HG03108 (cell line): ENCODE measurements at regions not wholly inside any gene's neighbourhood (a gene's known extent, or its start where the extent isn't known, plus 50 kb on each side); places are given as distances from the start of the nearest gene placed in this dataset.
A peak's percentile ranks its signal among the peaks of the same experiment; 100 is the strongest.
"Not testable (repeated sequence)": the region's sequence is repeated elsewhere in the genome, so short reads cannot be mapped to it uniquely, and the experiment has no call there.

Experiments used
- ATAC-seq: cut with Tn5 transposase; IDR thresholded peaks from one replicate; pipeline ENCODE4 v1.9.1; 2021; ENCODE audit warnings: moderate library complexity; ENCODE audit not compliant: unreplicated experiment

DNA sequence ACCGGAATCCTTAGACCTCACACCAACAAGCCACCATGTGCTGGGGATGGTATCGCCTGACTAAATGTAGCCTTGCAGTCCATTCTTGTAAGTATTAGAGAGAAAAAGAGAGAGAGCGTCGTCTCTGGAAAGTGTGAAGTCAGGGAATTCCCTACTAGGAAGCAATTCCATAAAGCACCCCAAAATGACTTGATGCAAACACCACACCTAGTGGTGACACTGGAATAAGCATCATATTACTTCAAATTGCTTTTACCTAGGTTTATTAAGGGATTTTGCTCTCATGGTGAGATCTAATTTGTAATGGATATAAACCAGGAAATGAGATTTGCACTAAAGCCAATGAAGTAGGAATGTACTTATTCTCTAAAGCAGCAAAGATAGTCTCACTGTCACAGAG, 111.4 kb upstream of the METTL9 start:
- not testable (repeated sequence) for ATAC-seq

DNA sequence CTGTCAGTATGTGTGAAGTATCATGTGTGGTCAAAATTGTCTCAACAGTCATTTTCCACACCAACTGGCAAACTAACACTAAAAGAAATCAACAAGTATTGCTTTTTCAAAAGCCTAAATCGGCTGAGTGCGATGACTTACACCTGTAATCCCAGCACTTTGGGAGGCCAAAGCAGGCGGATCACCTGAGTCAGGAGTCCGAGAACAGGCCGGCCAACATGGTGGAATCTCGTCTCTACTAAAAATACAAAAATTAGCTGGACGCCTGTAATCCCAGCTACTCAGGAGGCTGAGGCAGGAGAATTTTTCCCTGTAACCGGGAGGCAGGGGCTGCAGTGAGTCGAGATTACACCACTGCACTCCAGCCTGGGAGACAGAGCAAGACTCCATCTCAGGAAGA, 100.3 kb upstream of the METTL9 start:
- ATAC-seq: not testable (repeated sequence)

DNA sequence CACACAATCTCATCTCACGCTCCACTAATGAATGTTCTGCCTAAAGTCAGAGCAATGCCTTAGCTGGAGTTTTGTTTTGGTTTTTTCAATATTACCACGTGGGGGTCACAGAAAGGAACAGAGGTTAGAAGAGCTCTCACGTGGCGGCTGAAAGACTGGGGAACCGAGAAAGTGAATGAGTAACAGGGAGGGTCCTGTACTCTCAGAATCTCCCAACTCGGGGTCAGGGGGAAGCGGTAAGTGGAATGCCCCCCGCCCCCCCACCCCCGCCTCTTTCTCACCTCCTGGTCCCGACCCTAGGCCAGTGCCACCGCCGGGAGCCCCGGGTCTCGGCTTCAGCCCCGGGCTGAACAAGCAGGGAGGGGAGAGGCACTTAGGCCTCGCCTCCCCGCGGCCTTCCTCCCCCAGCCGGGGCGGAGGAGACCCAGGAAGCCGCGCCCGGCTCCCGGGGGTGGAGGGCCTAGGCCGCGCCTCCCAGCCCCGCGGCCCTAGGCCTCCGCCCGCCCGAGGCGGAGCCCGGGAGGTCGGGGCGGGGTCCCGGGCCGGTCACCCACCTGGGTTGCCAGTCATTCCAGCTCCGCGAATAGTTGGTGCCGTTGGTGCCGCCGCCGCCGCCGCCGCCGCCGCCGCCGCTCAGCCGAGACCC, 98.0 kb upstream of the METTL9 start:
- ATAC-seq: peak; percentile 29

DNA sequence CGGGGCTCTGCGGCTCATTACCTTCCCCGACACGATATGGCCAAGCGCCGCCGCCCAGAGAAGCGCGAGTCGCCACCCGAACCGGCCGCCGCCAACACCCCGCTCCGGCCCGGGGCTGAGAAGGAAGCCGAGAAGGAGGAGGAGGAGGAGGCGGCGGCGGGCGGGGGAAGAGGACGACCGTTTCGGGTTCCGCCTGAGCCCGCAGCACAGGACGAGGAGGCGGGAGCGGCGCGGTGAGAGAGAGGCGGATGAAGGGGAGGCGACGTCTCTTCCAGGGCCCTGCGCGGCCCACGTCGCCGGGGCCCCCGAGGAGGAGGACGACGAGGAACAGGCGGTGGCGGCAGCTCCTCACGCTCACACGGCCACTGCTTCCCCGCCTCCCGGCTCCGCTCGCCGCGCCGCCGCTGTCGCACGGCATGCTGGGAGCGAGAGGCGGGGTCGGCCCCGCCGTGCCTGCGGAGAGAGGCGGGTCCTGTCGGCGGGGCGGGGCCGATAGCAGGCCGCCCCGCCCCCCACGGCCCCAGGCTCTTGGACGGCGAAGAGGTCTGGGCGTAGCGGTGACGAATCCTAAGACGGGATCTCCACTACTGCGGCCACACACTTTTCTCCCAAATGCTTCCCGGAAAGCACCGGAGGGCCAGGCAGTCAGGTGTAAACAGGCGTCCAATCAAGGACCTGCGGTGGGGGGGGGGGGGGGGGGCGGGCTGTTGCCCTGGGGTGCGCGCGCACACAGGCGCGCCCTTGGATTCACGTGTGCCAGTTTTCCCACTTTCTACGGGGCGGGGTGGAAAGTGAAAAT, 97.3 kb upstream of the METTL9 start:
- ATAC-seq: peak; percentile 68

DNA sequence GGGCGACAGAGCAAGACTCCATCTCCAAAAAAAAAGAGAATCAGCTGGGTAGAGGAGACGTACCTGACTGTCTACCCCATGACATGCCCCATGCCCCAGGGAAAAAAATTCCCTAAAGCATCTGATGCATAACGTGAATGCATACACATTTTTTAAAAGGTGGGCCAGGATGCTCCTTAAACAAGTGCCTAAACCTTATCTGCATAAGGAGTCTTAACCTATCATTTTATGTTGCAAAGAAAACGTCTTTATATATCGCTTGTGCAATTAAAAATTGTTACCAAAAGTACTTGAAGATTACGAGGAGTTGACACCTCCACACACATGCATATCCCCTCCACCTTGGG, 95.8 kb upstream of the METTL9 start:
- ATAC-seq: not testable (repeated sequence)

DNA sequence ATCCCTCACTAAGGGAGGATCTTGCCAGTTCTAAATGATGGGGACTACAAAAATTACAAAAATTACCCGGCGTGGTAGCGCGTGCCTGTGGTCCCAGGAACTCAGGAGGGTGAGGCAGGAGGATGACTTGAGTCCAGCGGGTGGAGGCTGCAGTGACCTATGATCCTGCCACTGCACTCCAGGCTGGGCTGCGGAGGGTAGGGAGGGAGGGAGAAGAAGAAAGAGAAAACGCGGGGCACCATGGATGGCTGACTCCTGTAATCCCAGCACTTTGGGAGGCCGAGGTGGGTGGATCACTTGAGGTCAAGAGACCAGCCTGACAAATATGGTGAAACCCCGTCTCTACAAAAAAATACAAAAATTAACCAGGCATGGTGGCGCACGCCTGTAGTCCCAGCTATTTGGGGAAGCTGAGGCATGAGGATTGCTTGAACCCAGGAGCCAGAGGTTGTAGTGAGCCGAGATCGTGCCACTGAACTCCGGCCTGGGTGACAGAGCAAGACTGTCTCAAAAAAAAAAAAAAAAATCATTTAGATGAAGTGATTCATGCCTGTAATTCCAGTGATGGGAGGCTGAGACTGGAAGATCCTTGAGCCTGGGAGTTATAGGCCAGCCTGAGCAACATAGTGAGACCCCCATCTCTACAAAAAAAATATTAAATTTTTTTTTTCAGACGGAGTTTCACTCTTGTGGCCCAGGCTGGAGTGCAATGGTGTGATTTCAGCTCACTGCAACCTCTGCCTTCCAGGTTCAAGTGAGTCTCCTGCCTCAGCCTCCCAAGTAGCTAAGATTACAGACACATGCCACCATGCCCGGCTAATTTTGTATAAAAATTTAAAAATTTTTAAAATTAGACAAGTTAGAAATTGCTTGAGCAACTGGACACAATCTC, 95.2 kb upstream of the METTL9 start:
- ATAC-seq: not testable (repeated sequence)

DNA sequence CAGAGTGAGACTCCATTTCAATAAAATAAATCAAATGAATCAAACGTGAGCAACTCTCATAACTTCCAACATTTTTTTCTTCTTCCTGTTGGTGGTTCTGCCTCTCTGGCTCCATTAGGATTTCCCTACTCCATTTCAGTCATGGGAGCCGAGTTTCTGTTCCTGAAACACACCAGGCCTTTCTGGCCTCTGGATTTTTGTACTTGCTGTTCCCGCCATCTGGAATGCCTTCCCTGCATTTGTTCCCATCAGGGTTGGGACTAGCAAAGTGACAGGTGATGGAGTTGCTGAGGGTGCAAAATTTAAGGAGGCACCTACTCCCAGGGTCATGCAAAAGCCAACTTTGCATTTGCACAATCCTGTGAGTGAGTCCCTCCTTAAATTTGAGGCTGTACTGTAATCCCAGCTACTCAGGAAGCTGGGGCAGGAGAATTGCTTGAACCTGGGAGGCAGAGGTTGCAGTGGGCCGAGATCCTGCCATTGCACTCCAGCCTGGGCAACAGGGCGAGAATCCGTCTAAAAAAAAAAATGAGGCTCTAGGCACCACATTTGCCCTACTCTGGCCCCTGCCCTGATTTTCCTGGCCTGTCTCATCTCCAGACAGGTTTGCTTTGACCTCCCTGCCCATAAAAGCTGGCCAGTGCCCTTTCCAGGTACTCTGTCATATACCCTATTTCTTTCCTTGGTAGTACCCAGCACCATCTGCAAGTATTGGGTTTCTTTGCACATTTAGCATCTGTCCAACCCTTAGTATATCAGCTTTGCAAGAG, 93.4 kb upstream of the METTL9 start:
- ATAC-seq: not testable (repeated sequence)

DNA sequence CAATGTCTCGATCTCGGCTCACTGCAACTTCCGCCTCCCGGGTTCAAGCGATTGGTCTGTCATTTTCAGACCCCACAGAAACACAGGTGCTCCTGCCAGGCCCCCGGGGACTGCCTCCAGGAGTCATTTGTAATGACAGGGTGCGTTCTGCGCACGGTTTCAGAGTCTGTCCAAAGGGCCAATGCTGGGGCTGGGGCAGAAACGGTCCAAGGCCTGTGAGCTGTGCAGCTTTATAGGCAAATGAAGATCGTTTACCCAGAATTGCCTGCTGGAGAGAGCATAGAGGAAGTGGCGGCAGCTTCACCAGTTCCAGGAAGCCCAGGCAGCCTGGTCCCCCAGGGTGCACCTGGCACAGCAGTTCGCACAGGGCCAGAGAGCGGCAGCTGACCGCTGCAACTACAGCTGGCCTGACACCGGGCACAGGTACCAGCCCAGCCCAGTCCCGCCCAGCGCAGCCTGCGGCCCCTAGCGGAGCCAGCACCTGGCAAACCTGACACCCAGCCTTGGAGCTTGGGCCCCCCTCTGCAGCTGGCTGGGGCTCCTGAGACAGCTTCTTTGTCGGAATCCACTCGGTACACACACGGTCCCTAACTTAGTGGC, 92.4 kb upstream of the METTL9 start:
- peak; percentile 47 for ATAC-seq

DNA sequence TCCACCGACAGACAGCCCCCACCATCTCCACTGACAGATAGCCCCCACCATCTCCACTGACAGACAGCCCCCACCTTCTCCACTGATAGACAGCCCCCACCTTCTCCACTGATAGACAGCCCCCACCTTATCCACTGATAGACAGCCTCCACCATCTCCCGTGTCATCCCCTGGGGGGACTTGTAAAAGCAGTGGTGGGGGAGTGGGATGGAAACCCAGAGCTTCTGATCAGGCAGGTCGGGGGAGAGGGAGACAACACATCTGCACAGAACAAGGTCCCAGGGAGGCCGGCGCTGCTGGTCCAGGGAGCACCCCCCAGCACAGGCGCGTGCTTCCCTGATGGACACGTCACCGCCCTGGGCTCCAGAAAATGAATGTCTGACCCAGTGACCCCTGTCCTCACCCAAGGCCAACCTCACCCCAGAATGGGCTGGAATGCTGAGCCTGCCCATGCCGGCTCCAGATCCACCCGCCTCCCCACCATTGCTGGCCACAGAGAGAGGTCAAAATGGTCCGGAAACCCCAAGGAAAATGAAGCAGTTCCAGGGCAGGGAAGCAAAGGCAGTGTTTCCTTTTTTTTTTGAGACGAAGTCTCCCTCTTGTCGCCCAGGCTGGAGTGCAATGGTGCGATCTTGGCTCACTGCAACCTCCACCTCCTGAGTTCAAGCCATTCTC, 91.6 kb upstream of the METTL9 start:
- not testable (repeated sequence) for ATAC-seq

DNA sequence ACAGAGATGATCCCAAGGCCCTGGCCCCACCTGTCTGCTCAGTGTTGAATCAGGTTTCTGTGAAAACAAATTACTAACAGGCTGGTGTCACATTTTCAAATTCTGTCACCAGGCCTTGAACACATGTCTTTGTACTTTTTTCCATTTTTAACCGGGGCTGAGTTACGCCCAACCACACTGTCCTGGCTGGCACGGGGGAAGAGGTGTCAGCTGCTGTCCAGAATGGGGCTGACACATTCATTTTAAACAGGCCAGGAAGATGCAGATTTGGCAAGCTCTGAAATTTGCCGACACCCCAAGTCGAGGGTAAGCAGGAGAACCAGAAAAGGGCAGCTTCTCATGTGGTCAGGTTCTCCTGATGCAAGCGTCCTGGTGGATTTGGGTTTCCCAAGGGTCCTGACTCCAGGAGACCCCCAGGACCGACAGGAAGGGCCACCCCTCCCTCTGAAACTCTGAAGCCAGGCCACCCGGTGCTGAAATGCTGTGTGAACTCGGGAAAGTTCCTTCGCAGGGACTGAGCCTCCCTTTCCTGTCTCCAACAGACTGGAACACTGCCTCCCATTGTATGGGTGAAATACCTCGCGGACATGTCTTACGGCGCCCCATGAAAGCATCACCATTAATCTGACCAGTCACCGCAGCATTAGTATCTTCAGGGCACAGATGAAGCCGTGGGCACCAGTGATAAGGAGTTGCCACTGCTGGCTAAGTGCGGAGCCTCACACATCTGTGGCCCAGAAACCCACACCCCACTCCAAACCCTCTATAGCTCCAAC, 90.5 kb upstream of the METTL9 start:
- ATAC-seq: not testable (repeated sequence)

DNA sequence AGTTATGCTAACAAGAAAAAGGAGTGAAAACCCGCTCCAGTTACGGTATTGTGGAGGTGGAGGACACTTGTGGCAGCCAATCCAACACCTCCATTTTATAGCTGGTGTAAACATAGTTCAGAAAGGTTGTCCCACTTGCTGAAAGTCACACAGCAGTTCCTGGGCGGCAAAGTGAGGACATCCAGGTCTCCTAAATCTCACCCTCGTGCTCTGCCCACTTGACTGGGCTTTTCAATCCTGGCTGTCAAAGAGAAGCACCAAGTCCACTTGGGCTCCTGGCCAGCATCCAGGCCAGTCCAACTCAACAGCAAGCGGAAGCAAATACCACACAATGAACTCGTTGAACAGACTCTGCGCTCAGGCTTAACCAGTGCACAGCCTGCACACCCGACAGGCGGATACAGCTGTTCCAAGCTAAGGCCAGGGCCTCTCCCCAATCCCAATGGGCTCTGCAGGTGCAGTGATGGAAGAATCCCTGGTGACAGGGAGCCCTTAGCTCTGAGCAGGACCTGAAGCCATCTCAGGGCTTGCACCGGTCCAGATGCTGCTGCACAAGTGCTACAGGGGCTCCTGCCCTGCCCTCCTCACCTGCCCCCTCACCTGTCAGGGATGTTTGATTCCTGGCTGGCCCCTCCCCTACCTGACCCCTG, 89.8 kb upstream of the METTL9 start:
- ATAC-seq: not testable (repeated sequence)

DNA sequence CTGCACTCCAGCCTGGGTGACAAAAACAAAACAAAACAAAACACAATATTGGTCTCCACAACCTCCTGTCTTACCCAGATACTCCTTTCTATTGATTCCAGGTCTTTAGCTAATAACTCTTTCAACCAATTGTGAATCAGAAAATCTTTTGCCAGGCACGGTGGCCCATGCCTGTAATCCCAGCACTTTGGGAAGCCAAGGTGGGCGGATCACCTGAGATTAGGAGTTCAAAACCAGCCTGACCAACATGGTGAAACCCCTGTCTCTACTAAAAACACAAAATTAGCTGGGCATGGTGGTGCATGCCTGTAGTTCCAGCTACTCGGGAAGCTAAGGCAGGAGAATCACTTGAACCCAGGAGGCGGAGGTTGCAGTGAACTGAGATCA, 88.5 kb upstream of the METTL9 start:
- not testable (repeated sequence) for ATAC-seq

DNA sequence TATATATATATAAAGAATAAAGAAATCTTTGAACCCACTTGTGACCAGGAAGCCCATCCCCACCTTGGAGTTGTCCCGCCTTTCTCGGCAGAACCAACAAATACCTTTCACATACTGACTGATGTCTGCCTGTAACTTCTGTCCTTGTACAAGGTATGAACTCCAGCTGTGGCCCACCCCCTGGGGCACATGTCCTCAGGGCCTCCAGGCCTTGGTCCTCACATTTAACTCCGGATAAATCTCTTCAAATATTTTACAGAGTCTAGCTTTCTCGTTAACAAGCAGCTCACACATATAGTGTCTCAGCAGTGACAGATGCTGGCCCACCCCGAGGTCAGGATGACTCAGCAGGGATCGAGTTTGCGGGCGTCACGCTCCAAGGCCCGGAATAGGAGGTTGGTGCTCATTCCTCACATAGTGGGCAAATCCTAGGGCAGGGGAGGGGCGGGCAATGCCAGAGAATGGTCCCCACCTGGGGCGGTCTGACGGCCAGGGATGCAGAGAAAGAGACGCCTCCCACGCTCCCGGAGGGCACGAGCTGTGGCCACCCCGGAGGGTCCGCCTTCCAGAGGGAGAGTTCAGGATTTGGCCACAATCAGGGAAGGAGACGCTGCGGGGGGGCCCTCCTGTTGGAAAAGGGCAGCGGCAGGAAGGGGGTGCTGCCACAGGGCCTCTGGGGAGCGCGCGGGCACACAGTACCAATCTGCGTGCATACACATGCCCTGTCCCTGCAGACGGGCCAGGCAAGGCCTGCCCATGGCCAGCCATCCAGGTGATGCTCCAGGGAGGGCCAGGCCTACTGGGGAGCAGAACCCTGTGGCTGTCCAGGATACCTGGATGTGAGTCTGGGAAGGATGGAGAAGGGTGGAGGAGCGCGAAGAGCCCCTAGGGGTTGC, 87.8 kb upstream of the METTL9 start:
- ATAC-seq: not testable (repeated sequence)

DNA sequence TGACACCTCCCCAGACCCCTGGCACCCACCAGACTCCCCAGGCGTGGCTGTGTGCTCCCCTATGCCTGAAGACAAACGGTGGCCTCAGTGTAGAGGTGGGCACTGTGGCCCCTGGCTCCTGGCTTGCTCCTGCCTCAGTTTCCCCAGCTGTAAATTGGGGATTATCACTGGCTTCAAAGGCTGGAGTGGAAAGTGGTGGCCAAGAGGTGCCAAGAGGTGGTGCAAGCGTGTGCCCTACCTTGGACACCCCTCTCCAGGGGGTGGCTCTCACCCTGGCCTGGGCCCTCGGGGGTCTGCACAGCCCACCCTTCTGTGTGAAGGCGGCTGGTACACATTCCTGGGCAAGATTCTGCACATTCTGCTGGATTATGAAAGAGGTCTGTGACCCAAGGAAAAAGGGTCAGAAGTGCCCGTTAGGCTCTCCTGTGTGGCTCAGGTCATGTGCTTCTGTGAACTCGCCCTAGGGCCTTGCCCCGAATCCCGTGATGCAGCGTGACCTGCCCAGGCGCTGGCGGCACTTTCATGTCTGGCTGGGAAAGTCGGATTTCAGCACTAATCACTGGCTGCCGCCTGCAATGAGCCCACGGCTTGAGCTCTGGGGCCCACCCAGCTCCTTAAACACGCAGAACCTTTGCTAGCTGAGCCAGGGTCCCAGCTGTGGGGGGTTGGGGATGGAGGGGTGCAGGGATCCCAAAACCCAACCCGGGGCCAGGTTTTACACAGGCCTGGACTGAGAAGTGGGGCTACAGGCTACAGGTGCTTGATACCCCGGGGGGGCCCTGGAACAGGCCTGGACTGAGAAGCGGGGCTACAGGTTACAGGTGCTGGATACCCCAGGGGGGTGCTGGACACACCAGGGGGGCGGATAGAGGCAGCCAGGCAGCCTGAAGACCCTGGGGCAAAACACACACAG, 86.8 kb upstream of the METTL9 start:
- ATAC-seq: not testable (repeated sequence)

DNA sequence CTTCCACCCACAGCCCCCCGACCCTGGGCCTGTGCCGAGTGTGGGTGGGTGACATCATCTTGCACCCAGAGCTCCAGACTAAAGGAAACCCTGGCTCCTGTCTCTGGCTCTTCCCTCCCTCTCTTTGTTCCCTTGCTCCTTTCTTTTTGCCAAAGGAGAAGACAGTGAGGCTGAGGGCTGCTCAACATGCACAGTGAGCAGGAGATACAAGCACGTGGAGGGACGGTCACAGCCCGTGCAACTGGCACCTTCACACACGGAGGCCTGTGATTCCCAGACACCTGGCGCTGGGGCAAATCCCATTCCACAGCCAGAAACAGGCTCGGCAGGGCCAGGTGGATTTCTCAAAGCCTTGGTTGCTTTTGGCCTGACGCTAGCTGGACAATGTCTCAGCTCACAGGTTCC, 86.0 kb upstream of the METTL9 start:
- not testable (repeated sequence) for ATAC-seq

DNA sequence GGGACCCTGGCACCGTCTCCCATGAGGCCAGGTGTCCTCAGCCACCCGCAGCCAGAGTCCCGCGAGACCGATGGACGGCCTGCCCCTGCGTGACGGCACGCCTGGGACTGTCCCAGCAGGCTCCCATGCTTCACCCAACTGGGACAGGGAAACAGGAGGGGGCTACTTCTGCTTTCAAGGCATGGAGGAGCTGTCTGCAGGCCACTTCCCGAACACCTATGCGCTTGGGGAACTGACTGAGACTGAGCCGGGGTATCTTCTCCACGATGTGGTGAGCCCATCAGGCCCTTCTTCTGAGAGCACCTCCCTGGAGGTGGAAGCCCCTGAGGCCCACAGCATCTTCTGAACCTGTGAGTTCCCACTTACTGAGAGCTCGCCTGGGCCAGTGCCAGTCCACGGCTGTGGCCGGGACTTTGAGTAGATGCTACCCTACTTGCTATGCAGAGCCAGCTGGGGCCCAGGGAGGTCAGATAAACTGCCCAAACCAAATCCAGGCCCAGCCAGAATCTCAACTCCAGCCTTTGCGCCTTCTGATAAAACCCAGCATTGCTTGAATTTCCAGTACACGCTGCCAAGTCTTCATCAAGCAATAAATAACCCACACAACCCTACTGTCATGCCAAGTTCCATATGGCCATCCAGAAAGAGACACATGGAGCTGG, 85.4 kb upstream of the METTL9 start:
- peak; percentile 23 for ATAC-seq
